Suprapubic skin (tissue), 4 donors: ENCODE measurements at regions not wholly inside any gene's neighbourhood (a gene's known extent, or its start where the extent isn't known, plus 50 kb on each side); places are given as distances from the start of the nearest gene placed in this dataset.

ENCODE experiments used
- EP300 ChIP-seq: sonication (generic); formaldehyde crosslinking; IDR thresholded peaks from one replicate; pipeline ENCODE4 v1.6.1; 2017; ENCODE audit warnings: antibody characterized with exemption
- POLR2A ChIP-seq, 2 donors: fragments of 450-650 bp; IDR thresholded peaks; one replicate each; pipeline ENCODE4 v1.6.1; 2017; ENCODE audit warnings: antibody characterized with exemption in 2 of 2, mild to moderate bottlenecking in 2 of 2, moderate library complexity in 2 of 2
- POLR2AphosphoS5 ChIP-seq, 3 donors: sonication (generic); formaldehyde crosslinking; IDR thresholded peaks; one replicate each; pipeline ENCODE4 v1.6.1; 2017; ENCODE audit warnings: antibody characterized with exemption in 3 of 3
- TF ChIP-seq, protein P1 (sequence below), 2 donors: fragments of 200-600 bp in 1 of 2; fragments of 450-650 bp in 1 of 2; sonication (generic) in 1 of 2; IDR thresholded peaks; one replicate each; pipeline ENCODE4 v1.5.1; 2016 to 2019; ENCODE audit warnings: antibody characterized with exemption in 2 of 2, mild to moderate bottlenecking in 1 of 2, moderate library complexity in 1 of 2

DNA sequence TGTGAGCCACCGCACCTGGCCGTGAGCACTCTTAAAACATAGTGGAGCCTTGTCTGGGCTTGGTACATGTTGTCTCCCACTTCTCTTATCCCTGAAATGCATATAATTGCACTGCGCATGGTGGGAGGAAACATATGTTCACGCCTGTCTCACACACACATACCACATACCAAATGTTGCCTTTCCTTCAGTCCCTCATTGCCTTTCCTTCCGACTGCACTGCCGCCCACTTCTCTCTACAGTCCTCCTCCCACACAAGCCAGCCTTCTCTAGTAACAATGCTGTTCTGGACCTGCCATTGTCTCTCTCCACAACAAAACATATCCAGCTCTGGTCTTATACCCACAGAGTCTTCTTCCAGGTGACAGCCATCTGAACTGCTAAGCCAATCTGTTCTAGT is 88.3 kb upstream of the PTHLH start:
- TF ChIP-seq, protein P1, sequence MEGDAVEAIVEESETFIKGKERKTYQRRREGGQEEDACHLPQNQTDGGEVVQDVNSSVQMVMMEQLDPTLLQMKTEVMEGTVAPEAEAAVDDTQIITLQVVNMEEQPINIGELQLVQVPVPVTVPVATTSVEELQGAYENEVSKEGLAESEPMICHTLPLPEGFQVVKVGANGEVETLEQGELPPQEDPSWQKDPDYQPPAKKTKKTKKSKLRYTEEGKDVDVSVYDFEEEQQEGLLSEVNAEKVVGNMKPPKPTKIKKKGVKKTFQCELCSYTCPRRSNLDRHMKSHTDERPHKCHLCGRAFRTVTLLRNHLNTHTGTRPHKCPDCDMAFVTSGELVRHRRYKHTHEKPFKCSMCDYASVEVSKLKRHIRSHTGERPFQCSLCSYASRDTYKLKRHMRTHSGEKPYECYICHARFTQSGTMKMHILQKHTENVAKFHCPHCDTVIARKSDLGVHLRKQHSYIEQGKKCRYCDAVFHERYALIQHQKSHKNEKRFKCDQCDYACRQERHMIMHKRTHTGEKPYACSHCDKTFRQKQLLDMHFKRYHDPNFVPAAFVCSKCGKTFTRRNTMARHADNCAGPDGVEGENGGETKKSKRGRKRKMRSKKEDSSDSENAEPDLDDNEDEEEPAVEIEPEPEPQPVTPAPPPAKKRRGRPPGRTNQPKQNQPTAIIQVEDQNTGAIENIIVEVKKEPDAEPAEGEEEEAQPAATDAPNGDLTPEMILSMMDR (IDR thresholded peaks at IDR 0.05), result no peak
- TF ChIP-seq POLR2A (IDR thresholded peaks at IDR 0.05), result no peak
- no peak for TF ChIP-seq EP300
- no peak for TF ChIP-seq POLR2AphosphoS5 (IDR thresholded peaks at IDR 0.05)
